ENCODE measurements at regions not wholly inside any gene's neighbourhood (a gene's known extent, or its start where the extent isn't known, plus 50 kb on each side); places are given as distances from the start of the nearest gene placed in this dataset.

DNA sequence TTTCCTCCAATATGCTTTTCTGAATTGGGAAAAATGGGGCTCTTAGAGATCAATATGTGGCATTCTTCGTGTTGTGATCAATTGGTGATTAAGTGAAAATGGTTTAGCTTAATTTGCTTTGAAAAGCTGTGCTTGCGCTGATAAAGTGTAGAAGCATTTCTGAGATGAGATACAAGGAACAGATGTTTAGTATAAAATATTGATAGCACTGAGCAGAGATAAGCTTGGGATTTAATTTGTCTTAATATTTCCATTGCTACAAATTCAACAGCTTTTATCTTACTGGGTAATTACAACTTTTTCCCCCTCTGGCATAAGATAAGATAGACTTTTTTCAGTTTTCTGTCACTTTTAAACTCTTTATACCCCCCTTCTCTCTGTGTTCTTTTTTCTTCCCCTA is 2204.9 kb upstream of the WWC1 start:
- H3K27me3 ChIP-seq = no peaks in the 10 kb centered on the region
- H3K4me1 ChIP-seq = no peaks in the 10 kb centered on the region
- DNase-seq (no peak), ATAC-seq (no peak)
- H3K4me3 ChIP-seq = no peak overlapping the region
- intact Hi-C loops (cut with DNase I; ENCODE audit: low total_unique reads) (no loop called here), in situ Hi-C loops (cut with MboI; ENCODE audit: low sequenced_read_pairs in 4 of 4) (no loop called here)
- no peaks in the 10 kb centered on the region for H3K36me3 ChIP-seq
- H3K27ac ChIP-seq = no peak overlapping the region
- TF ChIP-seq POLR2A (IDR thresholded peaks at IDR 0.05) = no peak
- TF ChIP-seq, protein P1, sequence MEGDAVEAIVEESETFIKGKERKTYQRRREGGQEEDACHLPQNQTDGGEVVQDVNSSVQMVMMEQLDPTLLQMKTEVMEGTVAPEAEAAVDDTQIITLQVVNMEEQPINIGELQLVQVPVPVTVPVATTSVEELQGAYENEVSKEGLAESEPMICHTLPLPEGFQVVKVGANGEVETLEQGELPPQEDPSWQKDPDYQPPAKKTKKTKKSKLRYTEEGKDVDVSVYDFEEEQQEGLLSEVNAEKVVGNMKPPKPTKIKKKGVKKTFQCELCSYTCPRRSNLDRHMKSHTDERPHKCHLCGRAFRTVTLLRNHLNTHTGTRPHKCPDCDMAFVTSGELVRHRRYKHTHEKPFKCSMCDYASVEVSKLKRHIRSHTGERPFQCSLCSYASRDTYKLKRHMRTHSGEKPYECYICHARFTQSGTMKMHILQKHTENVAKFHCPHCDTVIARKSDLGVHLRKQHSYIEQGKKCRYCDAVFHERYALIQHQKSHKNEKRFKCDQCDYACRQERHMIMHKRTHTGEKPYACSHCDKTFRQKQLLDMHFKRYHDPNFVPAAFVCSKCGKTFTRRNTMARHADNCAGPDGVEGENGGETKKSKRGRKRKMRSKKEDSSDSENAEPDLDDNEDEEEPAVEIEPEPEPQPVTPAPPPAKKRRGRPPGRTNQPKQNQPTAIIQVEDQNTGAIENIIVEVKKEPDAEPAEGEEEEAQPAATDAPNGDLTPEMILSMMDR (IDR thresholded peaks at IDR 0.05 in 4 of 5, conservative IDR thresholded peaks at IDR 0.05 in 1 of 5) = no peak
- H3K9me3 ChIP-seq = no peaks in the 10 kb centered on the region

DNA sequence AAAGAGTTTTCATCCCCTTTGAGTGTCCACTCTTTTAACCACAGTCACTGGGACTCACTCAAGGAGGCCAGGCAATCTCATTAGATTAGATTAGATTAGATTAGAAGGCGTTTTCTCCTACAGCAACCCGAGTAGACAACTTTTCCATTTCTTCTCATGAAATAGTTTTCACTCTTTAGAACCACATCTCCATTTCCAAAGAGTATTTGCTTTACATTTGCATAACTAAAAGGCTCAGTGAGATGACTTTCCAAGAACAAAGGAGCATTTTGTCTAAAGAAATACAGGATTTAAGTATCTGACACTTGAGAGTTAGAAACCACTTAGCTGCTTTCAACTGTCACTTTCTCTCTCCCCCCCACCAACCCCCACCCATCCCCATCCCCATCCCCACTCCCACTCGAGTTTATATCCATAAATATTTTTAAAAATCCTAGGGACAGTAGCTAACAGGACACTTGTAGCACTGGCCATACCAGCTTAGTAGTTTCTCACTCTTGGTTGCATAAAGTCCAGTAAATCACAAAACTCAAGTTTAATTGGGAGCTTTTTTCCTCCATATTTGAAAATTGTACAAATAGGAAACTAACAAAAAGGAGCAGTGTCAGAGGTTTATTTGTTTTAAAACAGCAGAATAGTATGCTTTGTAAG is 2202.9 kb upstream of the WWC1 start:
- DNase-seq = no peak
- ATAC-seq = no peak
- H3K27me3 ChIP-seq = no peaks in the 10 kb centered on the region
- H3K9me3 ChIP-seq = no peaks in the 10 kb centered on the region
- intact Hi-C loops (cut with DNase I; ENCODE audit: low total_unique reads) (no loop called here), in situ Hi-C loops (cut with MboI; ENCODE audit: low sequenced_read_pairs in 4 of 4) (no loop called here)
- no peak overlapping the region for H3K4me3 ChIP-seq
- TF ChIP-seq, protein P1 (IDR thresholded peaks at IDR 0.05 in 4 of 5, conservative IDR thresholded peaks at IDR 0.05 in 1 of 5) = no peak
- no peak for TF ChIP-seq POLR2A (IDR thresholded peaks at IDR 0.05)
- H3K36me3 ChIP-seq = no peaks in the 10 kb centered on the region
- H3K4me1 ChIP-seq = no peaks in the 10 kb centered on the region
- no peak overlapping the region for H3K27ac ChIP-seq

DNA sequence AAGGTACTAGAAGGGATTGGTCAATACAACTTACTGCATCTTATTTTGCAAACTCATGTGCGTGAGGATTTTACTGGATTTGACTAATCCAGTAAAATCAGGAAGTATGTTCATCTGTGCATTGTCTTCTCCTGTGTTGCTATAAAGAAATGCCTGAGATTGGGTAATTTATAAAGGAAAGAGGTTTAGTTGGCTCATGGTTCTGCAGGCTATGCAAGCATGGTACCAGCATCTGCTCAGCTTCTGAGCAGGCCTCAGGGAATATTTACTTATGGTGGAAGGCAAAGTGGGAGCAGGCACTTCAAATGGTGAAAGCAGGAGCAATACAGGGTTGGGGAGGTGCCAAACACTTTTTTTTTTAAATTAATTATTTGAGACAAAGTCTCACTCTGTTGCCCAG is 2199.5 kb upstream of the WWC1 start:
- Histone ChIP-seq H3K4me1 (no peaks in the 10 kb centered on the region), H3K27ac (no peak overlapping the region), H3K36me3 (no peaks in the 10 kb centered on the region), H3K27me3 (no peaks in the 10 kb centered on the region), H3K4me3 (no peak overlapping the region), H3K9me3 (no peaks in the 10 kb centered on the region)
- ATAC-seq (no peak), DNase-seq (no peak)
- in situ Hi-C loops (cut with MboI; ENCODE audit: low sequenced_read_pairs in 4 of 4) = no loop called here
- intact Hi-C loops (cut with DNase I; ENCODE audit: low total_unique reads) = no loop called here
- TF ChIP-seq, protein P1 (IDR thresholded peaks at IDR 0.05 in 4 of 5, conservative IDR thresholded peaks at IDR 0.05 in 1 of 5) = no peak
- no peak for TF ChIP-seq POLR2A (IDR thresholded peaks at IDR 0.05)

DNA sequence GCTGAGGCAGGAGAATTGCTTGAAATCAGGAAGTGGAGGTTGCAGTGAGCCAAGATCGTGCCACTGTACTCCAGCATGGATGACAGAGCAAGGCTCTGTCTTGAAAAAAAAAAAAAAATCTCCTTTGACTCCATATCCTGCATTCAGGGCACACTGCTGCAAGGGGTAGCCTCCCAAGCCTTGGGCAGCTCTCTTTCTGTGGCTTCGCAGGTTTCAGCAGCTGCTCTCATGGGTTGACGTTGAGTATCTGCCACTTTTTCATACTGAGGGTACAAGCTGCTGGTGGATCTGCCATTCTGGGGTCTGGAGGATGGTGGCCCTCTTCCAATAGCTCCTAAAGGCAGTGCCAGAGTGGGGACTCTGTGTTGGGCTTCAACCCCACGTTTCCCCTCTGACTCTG is 2198.1 kb upstream of the WWC1 start:
- in situ Hi-C loops (cut with MboI; ENCODE audit: low sequenced_read_pairs in 4 of 4) = no loop called here
- TF ChIP-seq POLR2A (IDR thresholded peaks at IDR 0.05) = no peak
- TF ChIP-seq, protein P1 (IDR thresholded peaks at IDR 0.05 in 4 of 5, conservative IDR thresholded peaks at IDR 0.05 in 1 of 5) = no peak
- H3K4me3 ChIP-seq = no peak overlapping the region
- H3K4me1 ChIP-seq = no peaks in the 10 kb centered on the region
- intact Hi-C loops (cut with DNase I; ENCODE audit: low total_unique reads) = no loop called here
- H3K27me3 ChIP-seq = no peaks in the 10 kb centered on the region
- H3K9me3 ChIP-seq = no peaks in the 10 kb centered on the region
- H3K36me3 ChIP-seq = no peaks in the 10 kb centered on the region
- no peak for ATAC-seq
- DNase-seq = no peak
- no peak overlapping the region for H3K27ac ChIP-seq

DNA sequence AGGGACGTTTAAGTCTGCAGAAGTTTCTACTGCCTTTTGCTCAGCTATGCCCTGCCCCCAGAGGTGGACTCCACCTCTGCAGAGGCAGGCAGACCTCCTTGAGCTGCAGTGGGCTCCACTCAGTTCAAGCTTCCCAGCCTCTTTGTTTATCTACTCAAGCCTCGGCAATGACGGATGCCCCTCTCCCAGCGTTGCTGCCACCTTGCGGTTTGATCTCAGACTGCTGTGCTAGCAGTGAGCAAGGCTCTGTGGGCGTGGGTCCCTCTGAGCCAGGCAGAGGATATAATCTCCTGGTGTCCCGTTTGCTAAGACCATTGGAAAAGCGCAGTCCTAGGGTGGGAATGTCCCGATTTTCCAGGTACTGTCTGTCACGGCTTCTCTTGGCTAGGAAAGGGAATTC is 2188.5 kb upstream of the WWC1 start:
- ATAC-seq (no peak), DNase-seq (no peak)
- no peaks in the 10 kb centered on the region for H3K9me3 ChIP-seq
- no peaks in the 10 kb centered on the region for H3K36me3 ChIP-seq
- H3K27ac ChIP-seq = no peak overlapping the region
- H3K27me3 ChIP-seq = no peaks in the 10 kb centered on the region
- TF ChIP-seq, protein P1 (IDR thresholded peaks at IDR 0.05 in 4 of 5, conservative IDR thresholded peaks at IDR 0.05 in 1 of 5) = no peak
- no peak for TF ChIP-seq POLR2A (IDR thresholded peaks at IDR 0.05)
- H3K4me3 ChIP-seq = no peak overlapping the region
- H3K4me1 ChIP-seq = no peaks in the 10 kb centered on the region
- intact Hi-C loops (cut with DNase I; ENCODE audit: low total_unique reads) = no loop called here
- in situ Hi-C loops (cut with MboI; ENCODE audit: low sequenced_read_pairs in 4 of 4) = no loop called here

All from gastrocnemius medialis (tissue), 4 donors.